C4-2B (cell line): ENCODE measurements at regions not wholly inside any gene's neighbourhood (a gene's known extent, or its start where the extent isn't known, plus 50 kb on each side); places are given as distances from the start of the nearest gene placed in this dataset.

Experiments
- ZFX ChIP-seq: fragments of 450-650 bp; IDR thresholded peaks from 2 replicates; pipeline ENCODE4 v1.6.1; 2017
- TF ChIP-seq, protein P1 (sequence below): fragments of 450-650 bp; conservative IDR thresholded peaks from 2 replicates; pipeline ENCODE4 v1.5.1; 2017; ENCODE audit warnings: mild to moderate bottlenecking

DNA sequence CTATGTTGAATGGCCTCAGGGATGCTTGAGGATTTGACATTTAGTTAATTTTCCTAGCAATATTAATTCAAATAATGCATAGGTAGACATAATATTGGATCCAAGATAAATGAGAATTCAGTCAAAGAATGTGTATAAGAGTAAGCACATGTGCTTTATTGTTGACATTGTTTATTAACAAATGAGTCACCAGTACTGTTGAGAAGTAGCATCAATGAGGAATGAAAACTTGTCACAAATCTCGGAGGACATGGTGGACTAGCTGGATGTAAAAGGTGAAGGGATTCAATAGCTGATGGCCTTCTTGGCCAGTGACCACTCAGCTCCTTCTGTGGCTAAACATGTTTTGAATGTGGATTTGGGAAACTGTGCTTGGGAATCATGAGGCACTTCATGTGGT lies 1137.0 kb downstream of the HACE1 start:
- TF ChIP-seq, protein P1, sequence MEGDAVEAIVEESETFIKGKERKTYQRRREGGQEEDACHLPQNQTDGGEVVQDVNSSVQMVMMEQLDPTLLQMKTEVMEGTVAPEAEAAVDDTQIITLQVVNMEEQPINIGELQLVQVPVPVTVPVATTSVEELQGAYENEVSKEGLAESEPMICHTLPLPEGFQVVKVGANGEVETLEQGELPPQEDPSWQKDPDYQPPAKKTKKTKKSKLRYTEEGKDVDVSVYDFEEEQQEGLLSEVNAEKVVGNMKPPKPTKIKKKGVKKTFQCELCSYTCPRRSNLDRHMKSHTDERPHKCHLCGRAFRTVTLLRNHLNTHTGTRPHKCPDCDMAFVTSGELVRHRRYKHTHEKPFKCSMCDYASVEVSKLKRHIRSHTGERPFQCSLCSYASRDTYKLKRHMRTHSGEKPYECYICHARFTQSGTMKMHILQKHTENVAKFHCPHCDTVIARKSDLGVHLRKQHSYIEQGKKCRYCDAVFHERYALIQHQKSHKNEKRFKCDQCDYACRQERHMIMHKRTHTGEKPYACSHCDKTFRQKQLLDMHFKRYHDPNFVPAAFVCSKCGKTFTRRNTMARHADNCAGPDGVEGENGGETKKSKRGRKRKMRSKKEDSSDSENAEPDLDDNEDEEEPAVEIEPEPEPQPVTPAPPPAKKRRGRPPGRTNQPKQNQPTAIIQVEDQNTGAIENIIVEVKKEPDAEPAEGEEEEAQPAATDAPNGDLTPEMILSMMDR, result no peak
- no peak for TF ChIP-seq ZFX
